NCI-H1105 treated with DMSO at 0.1 percent for 48 hours (cell line): ENCODE measurements at regions not wholly inside any gene's neighbourhood (a gene's known extent, or its start where the extent isn't known, plus 50 kb on each side); places are given as distances from the start of the nearest gene placed in this dataset.
A peak's percentile ranks its signal among the peaks of the same experiment; 100 is the strongest.

Experiments used
- DNase-seq: peaks from one replicate; lab custom pipeline; 2025; lab: John Stamatoyannopoulos, UW

DNA sequence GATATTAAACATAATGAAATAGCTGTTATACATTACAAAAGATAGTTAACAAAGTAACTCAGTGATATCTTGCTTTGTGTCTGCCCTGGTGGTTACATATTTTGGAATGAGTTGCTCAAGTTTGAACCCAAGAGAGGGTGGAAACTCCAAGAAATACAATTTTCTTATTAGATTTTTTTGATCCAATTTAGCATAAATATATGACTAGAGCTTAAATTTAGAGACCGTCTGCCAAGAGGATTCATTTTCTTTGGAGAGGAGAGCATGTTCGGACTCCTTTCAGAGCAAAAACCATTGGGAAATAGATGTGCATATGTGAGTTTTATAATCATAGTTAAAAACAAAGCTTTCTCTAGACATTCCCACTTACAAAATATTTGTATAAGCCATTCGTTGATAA is 353.4 kb downstream of the EPM2A start:
- no peak for DNase-seq

DNA sequence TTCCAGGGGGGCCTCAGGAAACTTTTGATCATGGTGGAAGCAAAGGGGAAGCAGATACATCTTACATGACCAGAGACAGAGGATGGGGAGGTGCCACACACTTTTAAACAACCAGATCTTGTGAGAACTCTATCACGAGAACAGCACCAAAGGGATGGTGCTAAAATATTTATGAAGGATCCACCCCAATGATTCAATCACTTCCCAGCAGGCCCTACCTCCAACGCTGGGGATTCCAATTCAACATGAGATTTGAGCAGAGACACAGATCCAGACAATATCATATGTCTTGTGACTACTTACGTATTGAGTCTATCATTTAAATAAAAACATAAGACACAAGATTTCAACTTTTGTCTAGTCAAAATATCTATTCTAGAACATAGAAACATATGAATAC is 351.9 kb downstream of the EPM2A start:
- DNase-seq = no peak

DNA sequence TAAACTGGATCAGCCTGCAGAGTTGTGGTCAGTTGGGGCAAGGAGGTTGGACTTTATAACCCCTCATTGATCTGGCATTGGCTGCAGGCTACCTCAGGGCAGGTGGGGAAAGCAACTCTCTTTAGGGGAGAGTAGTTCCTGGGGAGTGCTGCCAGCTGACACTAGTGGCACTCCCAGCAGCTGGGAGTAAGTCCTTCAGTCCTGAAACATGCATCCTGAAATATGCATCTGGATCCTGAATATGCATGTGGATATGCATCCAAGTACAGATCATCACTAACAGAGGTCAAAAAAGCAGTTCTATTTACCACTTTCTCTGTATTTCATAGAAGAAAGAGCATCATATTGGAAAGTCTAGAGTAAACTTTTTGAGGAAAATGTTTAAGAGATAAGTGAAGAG is 350.8 kb downstream of the EPM2A start:
- no peak for DNase-seq

DNA sequence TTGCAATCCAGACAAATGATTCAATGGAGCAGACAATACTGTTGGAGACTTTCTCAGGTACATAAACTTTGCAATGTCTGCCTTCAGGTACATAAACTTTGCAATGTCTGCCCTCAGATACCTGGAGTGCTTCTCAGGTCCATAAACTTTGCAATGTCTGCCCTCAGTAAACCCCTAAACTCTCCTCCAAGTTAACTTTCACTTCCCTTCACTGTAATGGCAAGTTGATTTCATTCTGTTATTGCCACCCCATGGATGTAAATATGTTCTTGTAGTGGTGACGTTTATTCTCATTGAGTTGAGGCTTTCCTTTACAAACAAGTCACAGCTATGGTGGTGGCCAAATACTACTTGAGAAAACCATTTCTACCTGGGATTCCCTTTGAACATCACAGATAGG is 338.8 kb downstream of the EPM2A start:
- no peak for DNase-seq

DNA sequence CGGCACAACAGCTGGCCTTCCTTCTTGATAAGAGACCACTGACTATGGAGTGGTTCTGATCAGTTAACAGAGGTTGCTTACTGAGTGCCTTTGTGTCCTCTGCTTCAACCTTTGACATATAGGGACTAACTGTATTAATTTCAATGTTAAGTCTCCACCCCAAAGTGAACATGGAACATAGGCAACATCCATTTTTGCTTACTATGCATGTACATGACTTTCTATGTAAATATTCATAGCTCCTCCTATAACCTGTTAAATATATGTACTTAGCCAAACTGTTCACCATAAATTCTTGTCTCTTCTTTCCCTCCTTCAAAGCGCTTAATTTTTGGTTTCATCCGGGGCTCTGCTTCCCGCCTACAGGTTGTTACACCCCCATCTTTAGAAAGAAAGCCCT is 334.8 kb downstream of the EPM2A start:
- no peak for DNase-seq

DNA sequence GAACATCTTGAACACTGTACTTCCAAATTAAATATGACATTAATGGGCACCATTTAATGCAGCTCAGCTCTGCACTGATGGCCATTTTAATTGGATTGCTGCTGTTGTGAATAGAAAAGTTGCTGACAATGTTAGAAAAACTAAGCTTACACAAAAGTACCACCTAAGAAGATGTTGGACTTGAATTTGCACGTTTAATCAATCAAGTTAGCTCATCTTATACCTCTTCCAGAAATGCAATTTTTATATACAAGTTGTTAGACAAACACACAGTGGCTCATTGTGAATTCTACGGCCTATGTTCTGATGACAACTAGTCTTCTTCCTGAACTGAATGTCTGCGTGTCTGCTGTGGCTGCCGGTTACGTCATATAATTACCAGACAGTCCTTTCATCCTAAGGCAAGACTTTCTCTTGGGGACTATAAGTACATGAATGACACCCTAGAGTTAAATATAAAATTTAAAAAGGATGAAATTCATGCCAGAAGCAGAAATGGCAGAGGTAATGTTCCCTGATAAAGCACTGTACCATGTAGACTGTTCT is 330.2 kb downstream of the EPM2A start:
- DNase-seq = no peak

DNA sequence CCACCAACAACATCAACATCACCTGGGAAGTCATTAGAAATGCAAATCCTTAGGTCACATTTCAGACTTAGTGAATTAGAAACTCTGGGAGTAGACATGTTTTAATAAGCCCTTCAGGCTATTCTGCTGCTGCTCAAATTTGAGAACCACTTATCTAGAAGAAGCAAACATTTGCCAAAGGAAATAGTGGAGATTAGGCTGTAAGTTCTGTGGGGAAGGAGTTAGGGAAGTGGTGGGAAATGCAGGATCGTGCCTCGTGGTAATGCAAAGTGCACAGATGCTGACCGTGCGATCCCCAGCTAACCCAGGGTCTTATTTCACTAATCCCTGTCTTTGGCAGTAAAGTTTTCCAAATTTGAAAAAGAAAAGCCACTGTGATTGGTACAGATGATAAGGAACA is 328.5 kb downstream of the EPM2A start:
- DNase-seq = no peak

DNA sequence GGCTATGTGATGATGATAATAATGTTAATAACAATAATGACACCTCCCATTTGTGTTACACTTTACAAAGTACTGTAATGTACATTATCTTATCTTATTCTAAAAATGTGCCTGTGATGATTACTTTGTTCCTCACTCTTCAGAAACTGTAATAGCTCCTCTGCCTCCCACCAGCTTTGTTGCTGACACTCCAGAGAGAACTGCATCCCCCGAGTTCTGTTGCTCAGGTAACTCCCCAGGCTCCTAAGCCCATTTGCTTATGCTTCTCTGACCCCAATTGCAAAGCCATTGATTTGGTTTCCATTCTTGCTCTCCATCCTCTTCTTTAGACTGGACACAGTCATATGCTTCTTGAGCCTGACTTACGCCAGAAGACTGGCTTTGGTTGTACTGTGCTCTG is 319.7 kb downstream of the EPM2A start:
- no peak for DNase-seq

DNA sequence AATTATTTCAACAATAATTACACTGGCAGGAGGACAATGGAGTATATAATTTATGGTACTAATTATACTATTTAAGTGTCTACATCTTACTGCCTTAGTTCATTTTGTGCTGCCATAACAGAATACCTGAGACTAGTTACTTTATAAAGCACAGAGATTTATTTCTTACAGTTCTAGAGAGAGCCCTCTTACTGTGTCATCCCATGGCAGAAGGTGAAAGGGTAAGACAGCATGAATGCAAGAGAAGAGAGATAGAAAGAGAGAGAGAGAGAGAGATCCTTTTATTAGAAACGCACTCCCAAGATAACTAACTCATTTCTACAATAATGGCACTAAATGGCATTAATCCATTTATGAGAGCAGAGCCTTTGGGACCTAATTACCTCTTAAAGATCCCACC is 314.7 kb downstream of the EPM2A start:
- peak; percentile 95 for DNase-seq

DNA sequence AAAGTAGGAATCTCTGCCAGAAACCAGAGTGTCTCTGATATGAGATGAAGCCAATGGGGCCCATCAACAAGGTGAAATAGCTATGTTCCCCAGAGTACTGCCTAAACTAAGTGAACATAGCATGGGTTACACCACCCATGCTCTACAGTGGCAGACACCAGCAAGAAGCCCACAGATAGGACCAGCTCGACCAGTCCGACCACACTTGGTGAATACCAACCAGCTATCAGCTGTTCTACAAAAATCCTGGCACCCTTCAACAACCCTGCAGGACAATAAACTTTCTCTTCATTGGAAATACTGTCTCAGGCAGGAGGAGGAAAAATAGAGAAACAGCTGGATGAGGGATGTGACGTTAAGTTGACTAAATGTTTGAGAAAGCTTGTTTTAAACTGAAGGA is 311.4 kb downstream of the EPM2A start:
- DNase-seq = no peak

DNA sequence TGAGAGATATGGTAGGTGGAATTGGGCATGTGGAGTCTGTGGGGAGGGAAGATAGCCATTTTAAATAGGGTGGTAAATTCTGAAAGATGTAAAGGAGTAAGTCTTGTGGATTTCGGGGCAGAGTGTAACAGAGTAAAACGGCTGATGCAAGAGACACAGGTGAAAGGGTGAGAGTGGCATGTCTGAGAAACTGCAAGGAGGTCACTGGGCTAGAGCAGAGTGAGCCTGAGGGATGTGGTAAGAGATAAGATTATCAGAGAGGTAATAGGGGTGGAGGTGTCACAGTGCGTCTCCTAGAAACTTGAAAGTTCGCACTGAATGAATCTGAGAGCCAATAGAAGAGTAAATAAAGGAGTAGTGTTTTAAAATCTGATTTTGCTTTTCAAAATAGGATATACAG is 308.1 kb downstream of the EPM2A start:
- no peak for DNase-seq

DNA sequence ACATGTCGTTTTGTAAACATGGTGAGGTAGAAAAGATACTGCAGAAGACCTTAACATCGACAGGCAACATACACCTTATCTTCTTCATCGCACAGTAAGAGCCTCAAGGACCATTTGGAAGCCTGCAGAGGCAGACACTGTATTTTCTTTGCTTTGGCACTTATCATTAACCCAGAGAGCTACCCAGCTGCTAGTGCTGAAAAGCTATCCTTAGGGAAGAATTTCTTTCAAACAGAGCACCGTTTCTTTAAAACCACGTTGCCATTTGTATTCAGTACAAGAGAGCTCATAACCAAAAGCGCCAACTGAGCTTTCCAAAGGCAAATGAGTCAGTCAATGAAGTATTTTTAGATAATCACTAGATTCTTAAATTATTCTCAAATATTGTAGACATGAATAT is 306.6 kb downstream of the EPM2A start:
- no peak for DNase-seq

DNA sequence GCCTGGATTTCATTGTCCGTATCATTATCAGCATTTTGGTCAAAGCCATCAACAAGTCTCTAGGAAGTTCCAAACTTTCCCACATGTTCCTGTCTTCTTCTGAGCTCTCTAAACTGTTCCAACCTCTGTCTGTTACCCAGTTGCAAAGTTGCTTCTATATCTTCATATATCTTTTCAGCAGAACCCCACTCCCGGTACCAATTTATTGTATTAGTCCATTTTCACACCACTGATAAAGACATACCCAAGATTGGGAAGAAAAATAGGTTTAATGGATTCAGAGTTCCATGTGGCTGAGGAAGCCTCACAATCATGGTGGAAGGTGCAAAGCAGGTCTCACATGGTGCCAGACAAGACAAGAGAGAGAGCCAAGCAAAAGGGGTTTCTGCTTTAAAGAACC is 293.2 kb downstream of the EPM2A start:
- DNase-seq = no peak

DNA sequence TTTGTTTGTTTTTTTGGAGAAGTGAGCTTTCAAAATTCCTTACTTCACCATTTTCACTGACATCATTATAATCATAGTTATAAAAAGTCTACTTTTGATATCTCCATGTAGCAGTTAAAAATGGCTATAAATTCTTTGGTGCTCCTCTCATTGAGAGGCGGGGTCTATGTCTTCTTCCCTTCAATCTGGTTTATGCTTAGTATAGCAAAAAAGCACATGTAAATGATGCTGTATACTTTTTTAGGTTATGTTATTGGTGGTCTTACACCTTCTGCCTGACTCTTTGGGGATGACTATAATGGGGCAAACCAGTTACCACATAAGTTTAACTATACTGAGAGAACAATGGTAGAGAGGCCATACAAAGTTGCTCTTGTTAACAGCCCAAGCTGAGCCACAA is 289.6 kb downstream of the EPM2A start:
- DNase-seq = no peak

DNA sequence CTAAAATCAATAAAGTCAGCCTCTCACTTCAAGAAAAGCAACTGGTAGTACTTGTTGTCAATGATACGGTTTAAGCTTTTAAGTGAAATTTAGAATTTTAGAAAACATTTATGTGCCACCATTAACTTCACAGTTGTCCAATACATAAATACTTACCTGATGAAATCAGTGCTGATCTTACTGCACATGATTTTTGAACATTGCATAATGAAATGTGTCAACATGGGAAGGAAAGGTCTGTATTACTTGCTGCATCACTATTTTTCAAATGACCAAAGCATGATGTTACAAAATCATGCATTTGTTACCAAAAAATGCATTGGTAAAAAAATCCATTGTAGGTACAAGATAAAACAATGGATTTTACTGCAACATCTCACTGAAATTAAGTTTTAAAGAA is 284.3 kb downstream of the EPM2A start:
- DNase-seq = no peak

DNA sequence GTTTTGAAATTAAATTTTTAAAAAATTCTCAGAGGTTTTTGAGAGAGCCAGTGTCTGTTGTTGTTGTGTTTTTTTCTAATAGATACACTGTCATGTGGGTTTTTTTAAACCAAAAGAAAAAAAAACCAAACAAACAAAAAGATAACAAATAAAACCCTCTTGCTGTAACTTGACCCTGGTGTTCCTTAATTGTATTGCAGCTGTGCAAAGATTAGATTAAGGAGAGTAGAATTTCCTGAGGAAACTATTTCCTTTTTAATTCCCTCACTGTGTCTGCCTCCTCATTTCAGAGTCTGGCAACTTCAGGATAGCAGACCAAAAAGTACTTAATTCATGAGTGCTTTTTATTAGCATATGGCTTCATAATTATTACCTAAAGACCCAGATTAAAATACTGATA is 281.9 kb downstream of the EPM2A start:
- no peak for DNase-seq

DNA sequence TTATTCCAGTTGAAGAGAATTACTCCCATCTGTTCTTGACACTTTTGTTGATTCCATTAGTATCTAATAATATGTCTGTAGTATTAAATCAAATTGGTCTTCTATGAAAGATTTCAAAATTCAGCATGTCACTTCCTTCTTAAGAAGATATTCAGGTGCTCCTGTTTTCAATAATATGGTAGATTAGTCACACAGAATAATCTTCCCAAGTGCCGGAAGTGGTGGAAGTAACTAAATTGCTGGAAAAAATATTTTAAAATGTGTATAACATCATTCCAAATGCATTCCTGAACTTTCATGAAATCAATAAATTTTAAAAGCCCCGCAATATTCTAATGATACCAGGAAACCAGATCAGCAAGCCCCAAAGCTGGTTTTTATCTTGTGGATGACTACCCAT is 281.3 kb downstream of the EPM2A start:
- no peak for DNase-seq

DNA sequence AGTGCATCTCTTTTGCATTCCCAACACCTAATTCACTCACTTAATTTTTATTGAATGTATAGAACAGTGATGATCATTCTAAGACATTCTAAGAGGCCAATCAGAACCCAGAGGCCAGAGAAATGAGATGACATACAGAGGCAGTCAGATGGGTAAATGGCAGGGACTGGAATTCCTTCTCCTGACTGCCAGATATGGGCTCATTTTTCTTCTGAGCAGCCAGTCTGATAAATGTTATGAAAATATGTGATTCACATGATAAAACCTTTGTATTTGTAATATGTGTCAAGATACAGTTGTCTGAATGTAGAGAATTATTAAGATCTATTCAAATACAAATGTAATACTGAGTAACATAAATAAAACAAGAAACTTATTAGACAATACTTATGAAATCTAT is 277.8 kb downstream of the EPM2A start:
- no peak for DNase-seq

DNA sequence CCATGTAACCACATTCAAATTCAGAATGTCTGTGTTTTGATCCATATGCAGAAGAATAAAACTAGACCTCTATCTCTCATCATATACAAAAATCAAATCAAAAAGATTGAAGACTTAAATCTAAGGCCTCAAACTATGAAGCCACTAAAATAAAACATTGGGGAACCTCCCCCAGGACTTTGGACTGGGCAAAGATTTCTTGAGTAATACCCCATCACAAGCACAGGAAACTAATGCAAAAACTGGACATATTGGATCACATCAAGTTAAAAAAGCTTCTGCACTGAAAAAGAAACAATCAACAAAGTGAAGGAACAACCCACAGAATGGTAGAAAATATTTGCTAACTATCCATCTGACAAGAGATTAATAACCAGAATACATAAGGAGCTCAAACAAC is 266.8 kb downstream of the EPM2A start:
- no peak for DNase-seq

DNA sequence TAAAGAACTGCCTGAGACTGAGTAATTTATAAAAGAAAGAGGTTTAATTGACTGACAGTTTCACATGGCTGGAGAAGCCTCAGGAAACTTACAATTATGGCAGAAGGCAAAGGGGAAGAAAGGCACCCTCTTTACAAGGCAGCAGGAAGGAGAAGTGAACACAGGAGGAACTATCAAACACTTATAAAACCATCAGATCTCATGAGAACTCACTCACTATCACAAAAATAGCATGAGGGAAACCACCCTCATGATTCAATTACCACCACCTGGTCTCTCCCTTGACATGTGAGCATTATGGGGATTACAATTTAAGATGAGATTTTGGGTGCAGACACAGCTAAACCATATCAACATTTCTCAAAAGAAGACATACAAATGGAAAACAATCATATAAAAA is 266.3 kb downstream of the EPM2A start:
- DNase-seq = no peak

DNA sequence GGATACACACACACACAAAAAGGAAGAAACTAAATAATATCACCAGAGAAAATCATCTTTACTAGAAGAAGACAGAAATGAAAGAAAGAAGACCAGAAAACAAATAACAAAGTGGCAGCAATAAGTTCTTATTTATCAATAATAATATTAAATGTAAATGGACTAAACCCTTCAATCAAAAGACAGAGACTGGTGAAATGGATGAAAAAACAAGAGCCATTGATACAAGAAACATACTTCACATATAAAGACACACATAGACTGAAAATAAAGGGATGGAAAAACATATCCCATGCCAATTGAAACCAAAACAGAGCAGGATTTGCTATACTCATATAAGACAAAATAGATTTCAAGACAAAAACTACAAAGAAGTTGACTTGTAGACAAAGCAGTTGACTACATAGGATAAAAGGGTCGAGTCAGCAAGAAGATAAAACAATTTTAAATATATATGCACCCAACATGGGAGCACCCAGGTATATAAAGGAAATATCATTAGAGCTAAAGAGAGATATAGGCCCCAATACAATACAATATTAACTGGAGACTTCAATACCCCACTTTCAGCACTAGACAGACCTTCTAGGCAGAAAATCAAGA is 259.4 kb downstream of the EPM2A start:
- DNase-seq = no peak

DNA sequence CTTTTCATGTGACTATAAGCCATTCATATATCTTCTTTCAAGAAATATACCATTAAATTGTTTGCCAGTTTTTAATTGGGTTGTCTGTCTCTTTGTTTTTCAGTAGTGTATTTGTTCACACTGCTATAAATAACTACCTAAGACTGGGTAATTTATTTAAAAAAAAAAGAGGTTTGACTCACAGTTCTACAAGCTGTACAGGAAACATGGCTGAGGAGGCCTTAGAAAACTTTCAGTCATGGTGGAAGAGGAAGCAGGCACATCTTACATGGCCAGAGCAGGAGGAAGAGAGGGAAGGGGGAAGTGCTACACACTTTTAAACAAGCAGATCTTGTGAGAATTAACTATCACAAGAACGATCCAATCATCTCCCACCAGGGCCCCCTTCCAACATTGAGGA is 255.3 kb downstream of the EPM2A start:
- DNase-seq = no peak

DNA sequence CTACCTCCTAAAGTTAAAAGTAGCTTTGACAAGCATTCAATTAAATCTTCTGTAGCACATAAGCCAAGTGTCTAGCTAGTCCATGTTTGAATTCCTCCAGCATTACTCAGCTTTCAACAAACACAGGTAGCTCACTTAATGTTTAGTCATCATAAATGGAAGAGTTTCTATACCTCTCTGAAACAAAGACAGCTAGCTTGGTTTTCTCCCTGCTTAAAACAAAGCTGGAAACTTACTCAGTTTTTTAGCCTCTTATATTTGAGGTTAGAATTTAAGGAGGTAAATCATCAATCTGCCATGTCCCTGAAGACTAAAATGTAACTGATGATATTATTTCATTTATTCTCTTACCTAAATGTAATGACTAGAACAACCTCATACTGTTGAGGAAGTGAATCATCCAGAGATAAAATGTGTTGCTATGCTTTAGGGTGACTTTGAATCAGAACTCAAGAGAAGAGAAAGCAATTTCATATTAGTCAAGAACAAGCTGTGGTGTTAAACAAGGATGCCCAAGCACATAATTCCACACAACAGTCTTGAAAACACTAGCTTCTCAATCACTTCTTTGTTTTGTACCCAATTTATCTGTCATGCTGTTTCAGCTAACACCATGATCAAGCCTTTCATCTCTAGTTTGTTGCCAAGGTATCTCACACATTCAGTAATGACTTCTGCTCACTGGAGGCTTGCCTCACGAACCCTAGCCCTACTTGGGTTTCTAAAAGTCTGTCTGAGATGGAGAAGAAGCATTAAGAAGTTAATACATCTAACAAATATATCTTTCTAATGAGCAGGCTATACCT is 251.9 kb downstream of the EPM2A start:
- DNase-seq = no peak

DNA sequence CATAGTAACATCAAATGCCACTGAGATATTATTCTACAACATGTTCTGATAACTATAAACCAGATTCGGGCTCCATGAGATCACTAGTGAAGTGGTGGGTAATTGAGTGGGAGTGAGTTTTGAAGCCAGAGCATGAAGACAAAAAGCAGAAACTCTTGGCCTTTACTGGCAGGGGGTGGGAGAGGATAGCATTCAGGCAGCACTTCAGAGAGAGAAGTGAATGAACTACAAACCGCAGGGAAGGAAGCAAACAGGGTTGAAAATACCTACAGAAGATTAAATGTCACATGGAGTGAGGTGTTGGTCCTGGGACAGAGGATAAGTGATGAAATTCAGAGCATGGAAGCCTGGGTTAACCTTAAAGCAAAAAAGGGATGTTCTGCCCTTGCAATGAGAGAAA is 250.0 kb downstream of the EPM2A start:
- DNase-seq = no peak
